ENCODE measurements at regions not wholly inside any gene's neighbourhood (a gene's known extent, or its start where the extent isn't known, plus 50 kb on each side); places are given as distances from the start of the nearest gene placed in this dataset.

- no peak for DNase-seq
Measured at GRCh38 chr15:75136118-75136517, 65.6 kb upstream of the C15orf39 start.

- no peak for DNase-seq
Measured at GRCh38 chr15:75136758-75137157, 64.9 kb upstream of the C15orf39 start.

DNA sequence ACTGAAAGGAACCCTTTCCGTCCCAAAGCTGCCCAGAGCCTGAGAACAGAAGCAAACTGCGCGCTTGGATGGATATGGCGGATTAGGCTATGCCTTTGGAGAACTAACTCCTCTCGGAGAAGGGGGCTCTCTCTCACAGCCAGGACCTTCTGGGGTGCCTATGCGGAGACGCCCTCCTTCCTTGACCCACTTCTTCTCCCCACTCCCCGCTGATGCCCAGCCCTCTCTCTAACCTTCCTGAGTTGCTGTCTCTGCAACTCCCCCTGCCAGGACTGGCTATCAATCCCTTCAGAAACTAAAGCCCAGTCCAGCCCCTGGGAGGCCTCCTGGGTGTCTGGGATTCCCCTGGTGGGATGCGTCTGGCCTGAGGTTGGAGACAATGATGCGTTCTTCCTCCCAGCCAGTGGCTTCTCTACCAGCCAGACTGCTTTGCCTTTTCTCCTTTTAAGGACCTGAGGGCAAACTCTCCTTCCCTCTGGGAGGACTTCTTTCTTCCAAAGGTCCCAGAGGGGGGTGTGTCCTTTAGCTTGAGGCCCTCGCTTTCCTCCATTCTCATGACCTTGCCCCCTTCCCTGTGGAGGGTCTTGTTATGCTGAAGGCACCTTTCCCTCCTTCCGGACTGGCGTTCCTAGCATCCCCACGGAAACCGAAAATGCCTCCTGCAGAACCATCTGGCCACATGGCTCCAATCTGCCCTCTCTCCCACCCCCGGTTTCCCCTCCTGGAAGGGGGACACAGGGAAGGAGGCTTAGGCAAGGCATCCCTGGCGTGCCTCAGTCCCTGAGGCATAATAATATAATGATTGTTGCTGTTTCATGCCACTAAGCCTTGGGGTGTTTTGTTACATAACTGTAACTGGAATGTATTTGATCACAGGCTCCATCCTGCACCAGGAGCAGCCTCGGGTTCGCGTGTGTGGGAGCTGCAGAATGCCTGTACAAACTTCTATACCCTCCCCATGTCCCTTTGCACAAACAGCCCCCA, 63.4 kb upstream of the C15orf39 start:
- DNase-seq, result no peak

DNA sequence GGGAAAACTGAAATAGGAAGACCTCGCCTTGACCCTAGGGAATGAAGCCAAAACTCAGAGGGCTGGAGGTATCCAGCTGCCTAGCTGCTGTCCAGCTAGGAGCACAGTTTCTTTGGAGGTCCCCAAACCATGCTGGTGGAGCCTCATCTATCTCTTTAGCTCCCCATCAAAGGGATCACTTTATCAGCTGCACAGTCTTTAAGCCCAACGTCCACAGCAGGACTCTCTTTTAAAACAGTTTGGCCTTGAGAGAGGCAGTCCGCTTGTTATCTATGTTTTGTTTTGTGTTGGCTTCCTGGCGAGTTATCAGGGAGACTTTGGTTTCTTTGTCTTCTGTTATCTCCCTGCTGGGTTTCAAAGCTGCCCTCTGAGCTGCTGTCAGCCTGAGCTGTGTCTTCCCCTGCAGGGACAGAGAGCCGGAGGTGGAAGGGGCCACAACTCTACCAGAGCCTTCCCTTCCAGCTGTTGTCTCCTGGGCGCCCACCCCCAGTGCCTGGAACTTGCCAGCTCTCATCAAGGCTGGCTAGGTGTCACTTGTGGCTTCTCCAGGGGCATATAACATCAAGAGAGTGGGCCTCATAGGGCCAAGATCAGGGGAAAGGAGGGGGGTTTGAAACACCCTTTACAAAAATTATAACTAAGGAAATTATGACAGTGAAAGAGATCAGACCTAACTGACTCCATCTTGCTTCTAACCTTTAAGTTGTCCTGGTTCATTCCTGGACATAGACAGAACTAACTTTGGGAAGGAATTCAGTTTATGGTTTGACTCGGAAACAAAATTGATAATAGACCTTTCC, 61.4 kb upstream of the C15orf39 start:
- DNase-seq, result no peak

DNA sequence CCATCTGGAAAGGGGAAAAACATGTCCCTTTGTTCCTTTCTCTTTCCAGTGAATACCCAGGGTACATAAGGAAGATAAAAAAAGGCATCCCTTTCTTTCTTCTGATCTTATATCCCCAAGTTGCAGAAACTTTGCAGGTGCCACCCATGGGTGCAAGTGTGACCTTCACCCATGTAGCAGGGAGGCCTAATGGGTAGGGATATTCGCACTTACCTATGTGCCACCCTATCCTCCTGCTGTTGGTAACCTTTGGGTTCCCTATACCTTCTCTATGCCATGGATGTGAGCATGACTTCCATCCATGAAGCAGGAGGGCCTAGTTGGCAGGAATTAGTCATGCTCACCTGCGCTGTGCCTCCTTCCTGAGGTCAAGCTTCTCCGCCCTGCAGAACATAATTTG, 59.2 kb upstream of the C15orf39 start:
- no peak for DNase-seq

DNA sequence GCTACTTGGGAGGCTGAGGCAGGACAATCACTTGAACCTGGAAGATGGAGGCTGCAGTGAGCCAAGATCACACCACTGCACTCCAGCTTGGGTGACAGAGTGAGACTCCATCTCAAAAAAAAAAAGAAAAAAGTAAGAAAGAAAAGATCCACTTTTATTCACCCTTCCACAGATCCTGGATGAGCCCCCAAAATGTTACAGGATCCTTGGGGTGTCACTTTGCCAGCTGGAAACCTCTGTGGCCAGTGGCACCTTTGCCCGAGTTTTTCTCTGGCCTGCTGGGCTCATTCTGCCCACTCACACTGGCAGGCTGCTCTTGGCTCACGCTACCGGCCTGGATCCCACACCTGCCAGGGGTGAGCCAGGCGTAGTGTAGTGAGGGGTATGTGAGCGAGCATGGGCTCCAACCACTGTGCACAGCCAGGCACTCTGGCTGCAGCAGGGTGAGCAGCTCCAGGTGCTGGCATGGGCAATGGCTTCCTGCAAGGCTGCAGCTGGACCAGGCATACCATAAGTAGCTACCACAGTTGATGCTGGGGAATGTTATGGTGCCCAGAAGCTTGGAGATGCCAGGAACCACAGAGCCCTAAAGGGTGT, 57.8 kb upstream of the C15orf39 start:
- no peak for DNase-seq

GRCh38 chr15:75145027-75145841, 56.4 kb upstream of the C15orf39 start:
- no peak for DNase-seq

DNA sequence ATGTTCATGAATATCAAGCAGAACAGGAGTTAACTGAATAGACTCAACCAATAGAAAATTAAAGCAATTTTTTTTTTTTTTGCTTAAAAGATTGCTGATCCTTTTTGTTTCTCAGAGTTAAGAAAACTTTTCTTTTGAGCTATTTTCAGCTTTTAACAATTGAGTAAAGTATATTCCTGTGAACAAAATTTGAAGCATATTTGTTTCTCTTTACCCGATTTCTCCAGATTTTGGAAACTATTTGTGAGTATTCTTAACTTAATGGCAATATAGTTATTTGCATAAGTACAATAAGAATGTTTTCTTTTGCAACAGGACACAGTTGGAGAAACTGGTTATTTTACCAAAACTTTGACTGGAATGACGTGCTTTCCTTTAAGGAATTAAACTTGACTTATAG, 53.4 kb upstream of the C15orf39 start:
- no peak for DNase-seq

DNA sequence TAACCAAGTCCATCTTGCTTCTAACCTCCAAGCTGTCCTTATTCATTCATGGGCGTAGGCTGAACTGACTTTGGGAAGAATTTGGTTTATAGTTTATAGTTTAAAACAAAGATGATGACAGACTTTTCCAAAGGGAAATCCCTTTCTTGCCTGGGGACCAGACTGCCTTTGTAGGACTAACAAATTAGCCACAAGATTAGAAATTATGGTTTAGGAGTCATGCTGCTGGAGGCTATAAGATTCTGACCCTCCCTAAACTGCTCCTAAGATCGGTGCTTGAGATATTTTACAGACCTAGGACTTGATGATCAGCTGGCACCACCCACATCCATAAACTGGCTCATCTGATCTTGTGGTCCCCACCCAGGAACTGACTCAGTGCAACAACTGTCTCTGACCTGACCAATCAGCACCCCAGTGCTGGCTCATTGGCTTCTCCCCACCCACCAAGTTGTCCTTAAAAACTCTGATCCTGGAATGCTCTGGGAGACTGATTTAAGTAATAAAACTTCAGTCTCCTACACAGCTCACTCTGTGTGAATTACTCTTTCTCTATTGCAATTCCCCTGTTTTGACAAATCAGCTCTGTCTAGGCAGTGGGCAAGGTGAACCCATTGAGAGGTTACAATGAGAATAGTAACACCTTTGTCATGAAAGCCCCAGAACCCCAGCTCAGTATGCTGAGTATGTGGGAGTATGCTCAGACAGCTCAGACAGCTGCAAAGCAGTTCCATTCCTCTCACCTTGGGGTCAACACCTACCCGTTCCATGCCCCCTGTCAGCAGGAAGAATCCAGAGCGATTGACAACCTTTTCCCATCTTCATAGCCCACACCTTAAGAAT, 51.6 kb upstream of the C15orf39 start:
- no peak for DNase-seq

- DNase-seq, result no peak
Measured at GRCh38 chr15:75151214-75152128, 50.2 kb upstream of the C15orf39 start.
